Limb (tissue), 2 donors: ENCODE measurements at regions not wholly inside any gene's neighbourhood (a gene's known extent, or its start where the extent isn't known, plus 50 kb on each side); places are given as distances from the start of the nearest gene placed in this dataset.
"Not testable (repeated sequence)": the region's sequence is repeated elsewhere in the genome, so short reads cannot be mapped to it uniquely, and the experiment has no call there.

ENCODE experiments used
- DNase-seq, 2 donors: peaks; one replicate each; pipeline ENCODE4 v3.0.0-alpha.2; 2016; ENCODE audit errors: extremely low spot score in 2 of 2

DNA sequence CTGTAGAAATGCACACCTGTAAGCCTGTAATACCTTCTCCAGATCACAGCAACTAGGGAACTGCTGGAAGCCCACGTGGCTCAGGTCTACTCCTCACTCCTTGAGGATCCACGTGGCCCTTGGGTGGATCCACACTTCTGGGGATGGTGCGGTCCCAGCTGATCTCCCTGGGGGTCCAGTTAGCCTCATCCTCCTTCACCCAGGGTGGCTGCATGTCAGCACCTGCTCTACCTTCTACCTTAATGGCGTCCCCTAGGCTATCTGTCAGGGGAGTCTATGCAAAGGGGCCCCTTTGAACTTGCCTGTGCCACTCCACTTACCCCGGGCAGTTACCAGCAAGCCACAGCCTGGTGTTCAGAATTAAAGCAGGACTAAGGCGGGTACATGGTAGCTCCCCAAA lies 284.7 kb downstream of the MYCN start:
- DNase-seq = no peak

DNA sequence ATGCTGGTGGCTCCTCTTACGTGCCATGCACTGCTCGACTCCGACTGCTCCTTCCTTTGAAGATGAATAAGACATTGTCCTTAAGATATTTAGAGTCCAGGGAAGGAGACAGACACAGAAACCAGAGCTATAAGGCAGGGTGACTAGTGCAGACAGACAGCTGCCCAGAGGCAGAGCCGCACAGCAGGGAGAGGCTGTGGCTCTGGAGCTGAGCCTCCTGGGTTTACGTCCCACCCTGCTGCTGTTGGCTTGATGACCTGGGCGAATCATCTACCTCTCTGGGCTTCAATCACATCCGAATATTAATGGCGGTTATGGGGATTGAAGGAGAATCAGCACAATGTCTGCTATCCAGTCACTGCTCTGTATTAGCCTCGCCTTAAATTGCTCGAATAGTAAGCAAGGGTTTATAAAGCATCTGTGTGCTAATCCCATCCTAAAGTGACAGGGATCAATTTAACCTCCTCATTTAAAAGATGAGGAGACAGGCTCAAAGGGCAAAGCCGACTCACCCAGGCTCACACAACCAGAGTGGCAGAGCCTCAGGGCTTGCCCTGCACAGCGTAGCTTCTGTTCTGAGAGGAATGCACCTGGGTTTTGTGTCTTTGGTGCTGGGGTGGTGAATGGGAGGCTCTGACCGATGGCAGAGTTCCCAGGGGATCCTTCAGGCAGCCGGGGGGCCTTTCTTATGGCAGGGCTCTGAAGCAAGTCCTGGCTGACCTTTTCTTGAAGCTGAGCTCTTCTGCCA lies 284.1 kb downstream of the MYCN start:
- DNase-seq = no peak

- no peak for DNase-seq
These were observed 283.5 kb downstream of the MYCN start for GRCh38 chr2:16223841-16224177.

GRCh38 chr2:16223161-16223840 lies 283.0 kb downstream of the MYCN start:
- DNase-seq = no peak

GRCh38 chr2:16222326-16222725 lies 282.0 kb downstream of the MYCN start:
- DNase-seq = no peak

- DNase-seq = no peak
These were observed 281.2 kb downstream of the MYCN start for GRCh38 chr2:16221461-16222010.

GRCh38 chr2:16219292-16219975 lies 279.1 kb downstream of the MYCN start:
- DNase-seq = no peak

- peak in 1 of 2 donors; percentile 51 for DNase-seq
These were observed 278.3 kb downstream of the MYCN start for GRCh38 chr2:16218625-16219024.

- no peak for DNase-seq
These were observed 277.8 kb downstream of the MYCN start for GRCh38 chr2:16218161-16218560.

GRCh38 chr2:16217741-16218140 lies 277.4 kb downstream of the MYCN start:
- DNase-seq = not testable (repeated sequence)

- DNase-seq = no peak
These were observed 276.9 kb downstream of the MYCN start for GRCh38 chr2:16217291-16217690.

DNA sequence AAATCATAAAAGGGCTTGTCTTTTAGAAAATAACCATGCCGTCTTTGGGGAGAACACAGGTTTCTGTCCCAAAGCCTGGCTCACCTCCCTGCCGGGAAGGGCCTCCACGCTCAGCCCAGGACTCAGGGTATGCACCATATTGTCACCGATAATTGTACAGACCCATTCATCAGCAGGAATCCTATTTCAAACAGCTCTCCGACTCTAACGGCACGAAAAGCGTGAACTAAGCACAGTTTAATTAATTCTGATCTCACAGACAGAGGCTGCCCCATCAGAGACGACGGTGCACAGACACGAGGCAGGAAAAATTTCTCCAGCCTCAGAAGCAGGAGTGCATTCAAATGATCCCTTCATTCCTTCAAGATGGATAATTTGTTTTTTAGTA lies 276.2 kb downstream of the MYCN start:
- DNase-seq = no peak

GRCh38 chr2:16215902-16216557 lies 275.7 kb downstream of the MYCN start:
- DNase-seq = peak; percentile 46 to 63

DNA sequence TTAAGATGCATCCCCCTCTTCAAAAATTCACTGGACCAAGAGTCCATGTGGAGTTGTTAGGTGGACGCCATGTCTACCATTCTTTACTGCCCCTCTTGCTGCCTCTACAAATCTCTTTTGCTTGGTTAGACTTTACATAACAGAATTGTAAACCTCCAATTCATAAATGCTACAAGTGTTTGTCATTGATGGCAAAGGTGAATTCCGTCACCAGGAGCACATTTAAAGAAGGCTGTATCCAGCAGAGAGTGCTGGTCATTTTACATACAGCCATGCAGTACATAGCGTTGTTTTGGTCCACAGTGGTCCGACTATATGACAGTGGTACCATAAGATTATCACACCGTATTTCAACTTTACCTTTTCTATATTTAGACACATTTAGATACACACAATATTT lies 274.5 kb downstream of the MYCN start:
- no peak for DNase-seq

GRCh38 chr2:16214391-16214790 lies 274.0 kb downstream of the MYCN start:
- no peak for DNase-seq

GRCh38 chr2:16212321-16212720 lies 272.0 kb downstream of the MYCN start:
- no peak for DNase-seq

DNA sequence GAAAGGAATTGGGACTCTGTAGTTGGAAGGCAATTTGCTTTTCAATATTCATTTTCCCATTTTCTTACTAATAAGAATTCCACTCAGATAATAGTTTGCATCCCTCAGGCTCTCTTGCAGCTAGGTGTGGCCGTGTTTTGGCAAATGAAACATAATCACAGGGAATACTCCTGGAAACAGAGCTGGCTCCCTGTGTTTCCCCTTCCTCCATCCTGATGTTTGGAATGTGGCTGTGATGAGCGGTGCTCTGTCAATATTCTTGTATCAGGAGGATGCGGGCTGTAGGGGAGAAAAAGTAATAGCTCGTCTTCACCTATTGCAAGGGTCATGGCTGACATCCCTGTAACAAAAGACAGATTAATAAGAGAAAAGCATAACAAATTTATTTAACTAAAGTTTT lies 271.0 kb downstream of the MYCN start:
- DNase-seq = no peak

DNA sequence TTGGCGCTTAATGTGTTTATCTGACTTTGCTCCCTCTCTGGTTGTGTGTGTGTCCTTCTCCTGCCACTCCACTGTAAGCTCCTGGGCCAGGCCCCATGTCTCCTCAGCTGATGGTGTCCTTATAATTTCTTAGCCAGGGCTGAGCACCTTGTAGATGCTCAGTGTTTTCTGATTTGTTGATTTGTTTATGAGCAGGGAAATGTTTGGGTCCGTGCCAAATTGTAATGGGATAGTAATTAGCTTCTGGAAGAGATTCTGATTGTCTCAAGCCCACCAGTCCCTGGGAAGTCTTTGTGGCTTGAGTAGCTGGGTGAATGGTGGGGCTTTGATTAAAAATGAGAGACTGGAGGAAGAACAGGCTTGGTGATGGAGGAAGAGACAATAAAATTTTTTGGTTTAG lies 270.5 kb downstream of the MYCN start:
- no peak for DNase-seq

DNA sequence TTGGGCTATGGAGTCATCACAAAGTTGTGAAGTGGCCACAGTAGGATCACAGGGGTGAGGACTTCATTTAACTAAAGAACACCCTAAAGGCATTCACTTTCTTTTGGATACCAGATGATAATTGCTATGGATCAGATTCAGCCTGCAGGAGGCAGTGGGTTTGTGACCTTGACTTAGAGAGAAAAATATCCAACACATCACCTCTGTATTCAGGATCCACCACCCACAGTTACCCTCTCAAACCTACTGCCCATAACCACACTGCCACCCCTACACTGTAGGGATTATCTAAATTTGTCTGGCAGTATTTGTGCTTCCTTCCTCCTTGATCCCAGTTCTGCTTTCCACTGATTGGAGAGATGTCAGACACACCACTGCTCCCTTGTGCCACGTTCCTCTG lies 269.4 kb downstream of the MYCN start:
- DNase-seq = no peak

GRCh38 chr2:16208921-16209320 lies 268.6 kb downstream of the MYCN start:
- DNase-seq = no peak

DNA sequence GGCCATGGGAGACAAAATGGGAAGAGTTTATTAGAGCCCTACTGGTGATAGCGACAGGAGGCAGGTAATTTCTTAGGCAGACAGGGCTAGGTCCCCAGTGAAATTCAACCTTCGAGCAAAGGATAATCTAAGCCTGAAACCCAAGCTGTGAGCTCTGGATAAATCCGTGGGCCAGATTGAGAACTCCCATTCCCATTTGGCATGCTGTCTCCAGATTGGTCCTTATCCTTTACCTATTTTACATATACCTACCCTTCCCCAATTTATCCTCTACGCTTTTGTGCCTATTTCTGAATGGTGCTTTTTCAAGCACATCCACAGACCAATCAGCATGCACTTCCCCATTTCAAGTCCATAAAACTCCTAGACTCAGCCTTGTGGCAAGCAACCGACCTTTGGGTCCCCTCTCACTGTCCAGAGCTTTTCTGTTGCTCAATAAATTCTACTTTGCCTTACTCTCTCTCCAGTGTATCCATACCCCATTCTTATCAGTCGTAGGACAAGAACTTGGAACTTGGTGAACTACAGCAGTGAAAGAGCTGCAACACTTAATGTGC lies 268.0 kb downstream of the MYCN start:
- DNase-seq = no peak

DNA sequence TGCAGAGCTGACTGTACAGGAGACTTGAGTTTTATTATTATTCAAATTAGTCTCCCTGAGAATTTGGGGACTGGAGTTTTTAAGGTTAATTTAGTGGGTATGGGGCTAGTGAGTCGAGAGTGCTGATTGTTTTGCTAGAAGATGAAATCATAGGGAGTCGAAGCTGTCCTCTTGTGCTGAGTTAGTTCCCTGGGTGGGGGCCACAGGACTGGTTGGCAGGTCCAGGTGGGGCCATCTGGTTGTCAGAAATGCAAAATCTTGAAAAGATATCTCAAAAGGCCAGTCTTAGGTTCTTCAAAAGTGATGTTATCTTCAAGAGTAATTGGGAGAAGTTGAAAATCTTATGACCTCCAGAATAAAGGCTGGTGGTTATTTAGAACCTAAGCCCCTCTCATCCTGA lies 267.3 kb downstream of the MYCN start:
- DNase-seq = no peak
